H1 (cell line): ENCODE measurements at regions not wholly inside any gene's neighbourhood (a gene's known extent, or its start where the extent isn't known, plus 50 kb on each side); places are given as distances from the start of the nearest gene placed in this dataset.

ENCODE experiments used
- CREB1 ChIP-seq: IDR thresholded peaks from 2 replicates; pipeline ENCODE4 v1.6.1; 2012; ENCODE audit warnings: inconsistent platforms
- CTCF ChIP-seq, 3 experiments: IDR thresholded peaks; 1 replicate in 2 of 3; 2 replicates in 1 of 3; pipeline versions ENCODE4 v1.5.1 to v1.6.1; 2011; ENCODE audit warnings: low read length in 3 of 3, mild to moderate bottlenecking in 3 of 3, inconsistent platforms in 2 of 3, low read depth in 1 of 3, moderate library complexity in 1 of 3; ENCODE audit not compliant: insufficient read depth in 1 of 3; ENCODE audit errors: control extremely low read depth in 1 of 3
- EZH2 ChIP-seq: fragments of 200-600 bp; sonication (generic); IDR thresholded peaks from 2 replicates; pipeline ENCODE4 v1.7.1; 2012; ENCODE audit warnings: low read depth, mild to moderate bottlenecking, moderate library complexity, low read length, inconsistent platforms; ENCODE audit not compliant: severe bottlenecking
- GABPA ChIP-seq: IDR thresholded peaks from 2 replicates; pipeline ENCODE4 v1.6.1; 2011; ENCODE audit warnings: mild to moderate bottlenecking, low read length, moderate library complexity, borderline replicate concordance; ENCODE audit not compliant: insufficient read depth
- HDAC6 ChIP-seq: IDR thresholded peaks from one replicate; pipeline ENCODE4 v1.7.1; 2012; ENCODE audit warnings: low read depth, mild to moderate bottlenecking, inconsistent platforms, low read length, moderate library complexity
- NRF1 ChIP-seq: IDR thresholded peaks from 2 replicates; pipeline ENCODE4 v1.6.1; 2011; ENCODE audit warnings: mild to moderate bottlenecking, low read depth, low read length, improper control_type of control experiment
- POLR2A ChIP-seq, 2 experiments: IDR thresholded peaks; 1 replicate in 1 of 2; 2 replicates in 1 of 2; pipeline ENCODE4 v1.6.1; 2011; ENCODE audit warnings: low read depth in 2 of 2, low read length in 2 of 2, mild to moderate bottlenecking in 2 of 2; ENCODE audit errors: control extremely low read depth in 1 of 2
- POLR2AphosphoS5 ChIP-seq: IDR thresholded peaks from 2 replicates; pipeline ENCODE4 v1.6.1; 2011; ENCODE audit warnings: low read depth, low read length
- SIN3A ChIP-seq, 2 experiments: IDR thresholded peaks in 1 of 2; conservative IDR thresholded peaks in 1 of 2; 2 replicates each; pipeline ENCODE4 v1.6.1; 2011 to 2012; ENCODE audit warnings: low read length in 2 of 2, improper control_type of control experiment in 1 of 2, low read depth in 1 of 2, mild to moderate bottlenecking in 1 of 2
- SP2 ChIP-seq: IDR thresholded peaks from 2 replicates; pipeline ENCODE4 v1.6.1; 2012; ENCODE audit warnings: mild to moderate bottlenecking, low read length, inconsistent platforms
- TAF1 ChIP-seq: IDR thresholded peaks from 2 replicates; pipeline ENCODE4 v1.6.1; 2011; ENCODE audit warnings: mild to moderate bottlenecking, low read depth, low read length
- TBP ChIP-seq: IDR thresholded peaks from 2 replicates; pipeline ENCODE4 v1.6.1; 2011; ENCODE audit warnings: low read depth, low read length, improper control_type of control experiment

- TF ChIP-seq POLR2A (IDR thresholded peaks at IDR 0.05; ENCODE audit: control extremely low read depth in 1 of 2, low read depth in 2 of 2, low read length in 2 of 2), result no peak
- TF ChIP-seq CTCF (IDR thresholded peaks at IDR 0.05; ENCODE audit: control extremely low read depth in 1 of 3, insufficient read depth in 1 of 3, low read depth in 1 of 3, low read length in 3 of 3), result no peak
- no peak for TF ChIP-seq HDAC6
- no peak for TF ChIP-seq POLR2AphosphoS5
- TF ChIP-seq CREB1, result no peak
- TF ChIP-seq EZH2, result no peak
- TF ChIP-seq TBP, result no peak
- no peak for TF ChIP-seq SIN3A (conservative IDR thresholded peaks at IDR 0.05 in 1 of 2, IDR thresholded peaks at IDR 0.05 in 1 of 2; ENCODE audit: low read depth in 1 of 2, low read length in 2 of 2)
- no peak for TF ChIP-seq NRF1
- no peak for TF ChIP-seq SP2
- TF ChIP-seq GABPA, result no peak
- no peak for TF ChIP-seq TAF1
Observed at GRCh38 chr10:9297580-9297979, 1243.1 kb downstream of the GATA3 start.
